HG03575 (cell line): ENCODE measurements at regions not wholly inside any gene's neighbourhood (a gene's known extent, or its start where the extent isn't known, plus 50 kb on each side); places are given as distances from the start of the nearest gene placed in this dataset.

ENCODE experiments used
- ATAC-seq: cut with Tn5 transposase; IDR thresholded peaks from one replicate; pipeline ENCODE4 v1.9.1; 2021; ENCODE audit not compliant: unreplicated experiment, insufficient number of reproducible peaks, low FRiP score; ENCODE audit errors: extremely low read depth

- ATAC-seq: no peak
Observed at GRCh38 chr5:163619273-163619934, 114.0 kb downstream of the MAT2B start.

GRCh38 chr5:163619951-163620350 lies 114.5 kb downstream of the MAT2B start:
- ATAC-seq: no peak

DNA sequence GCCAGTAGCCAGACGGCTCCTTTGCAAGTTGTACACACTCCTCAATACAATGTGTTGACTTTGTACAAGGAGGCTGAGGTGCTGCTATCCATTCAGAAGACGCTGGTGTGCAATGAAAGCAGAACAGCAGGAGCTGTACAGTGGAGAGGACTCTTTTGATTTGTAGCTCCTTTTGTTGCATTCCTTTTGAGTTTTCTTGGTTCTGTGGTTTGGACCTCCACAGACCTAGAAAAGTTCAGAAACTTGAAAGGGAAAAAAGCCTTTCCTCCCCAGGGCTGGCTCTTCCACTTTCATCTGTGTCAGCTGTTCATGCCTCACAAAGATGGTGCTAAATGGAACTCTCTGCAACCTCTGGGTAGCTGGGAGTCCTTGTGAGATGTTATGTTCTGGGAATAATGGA lies 117.4 kb downstream of the MAT2B start:
- ATAC-seq: no peak

GRCh38 chr5:163623524-163623923 lies 118.1 kb downstream of the MAT2B start:
- no peak for ATAC-seq

GRCh38 chr5:163623986-163624385 lies 118.6 kb downstream of the MAT2B start:
- ATAC-seq: no peak

- ATAC-seq: no peak
Observed at GRCh38 chr5:163624431-163624830, 119.0 kb downstream of the MAT2B start.

DNA sequence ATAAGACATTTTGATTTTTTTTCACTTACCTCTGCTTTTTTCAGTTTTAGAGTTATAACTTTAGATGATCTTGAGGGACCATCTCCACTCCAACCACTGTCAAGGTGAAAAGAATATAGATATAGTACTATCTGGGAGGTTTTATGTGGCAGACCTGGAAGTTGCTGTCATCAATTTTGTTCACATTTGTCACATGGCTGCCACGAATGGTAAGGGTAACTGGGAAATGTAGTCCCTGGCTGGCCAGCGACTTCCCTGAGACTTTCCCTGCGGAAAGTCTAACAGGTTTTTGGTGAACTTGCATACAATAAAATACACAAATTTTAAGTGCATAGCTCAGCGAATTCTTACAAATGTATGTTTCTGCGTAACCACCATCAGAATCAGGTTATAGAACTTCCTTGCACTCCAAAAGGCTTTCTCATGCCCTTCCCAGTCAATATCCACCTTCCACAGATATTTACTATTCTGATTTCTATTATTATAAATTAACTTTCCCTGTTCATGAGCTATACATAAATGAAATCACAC lies 121.5 kb downstream of the MAT2B start:
- no peak for ATAC-seq

DNA sequence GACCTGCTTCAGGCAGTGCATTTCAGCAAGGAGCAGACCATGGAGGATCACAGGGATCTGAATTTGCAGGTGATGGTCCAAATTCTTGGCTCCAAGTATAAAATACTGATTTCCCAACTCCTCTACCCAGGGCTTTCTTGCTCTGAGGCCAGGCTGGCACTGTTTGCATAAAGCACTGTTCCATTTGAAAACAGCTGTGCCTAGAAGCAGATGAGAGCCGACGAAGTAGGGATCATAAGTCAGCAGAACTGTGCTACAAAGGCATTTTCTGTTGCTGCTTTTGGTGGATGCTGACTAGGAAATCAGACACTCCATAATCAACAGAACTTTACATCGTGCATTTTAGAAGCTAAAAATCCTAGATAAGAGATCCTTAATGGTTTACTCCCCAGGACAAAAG lies 126.4 kb downstream of the MAT2B start:
- no peak for ATAC-seq

DNA sequence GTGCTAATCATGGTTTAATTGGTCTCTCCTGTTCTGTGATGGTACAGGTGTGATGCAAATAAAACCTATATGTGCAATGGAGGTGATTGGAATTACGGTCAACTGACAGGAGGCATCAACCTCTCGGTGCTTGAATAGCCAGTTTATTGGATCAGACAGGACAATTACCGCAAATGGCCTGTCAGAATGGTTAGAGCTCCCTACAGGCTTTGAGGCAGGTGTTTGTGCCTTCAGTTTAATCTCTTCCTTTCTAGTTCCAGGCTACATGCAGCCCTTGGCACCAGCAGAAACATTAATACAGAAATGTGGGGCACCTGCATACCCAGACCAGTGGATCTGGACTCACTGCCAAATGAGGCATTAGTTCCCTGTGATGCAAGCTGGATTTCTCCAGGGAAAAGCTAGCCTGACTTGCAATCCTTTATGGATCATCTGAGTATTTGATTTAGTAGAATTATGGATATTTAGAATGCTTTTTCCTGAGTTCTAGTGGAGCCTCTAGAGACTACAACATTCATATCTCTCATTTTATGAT lies 128.6 kb downstream of the MAT2B start:
- no peak for ATAC-seq

GRCh38 chr5:163635631-163636030 lies 130.2 kb downstream of the MAT2B start:
- ATAC-seq: no peak

GRCh38 chr5:163642904-163643303 lies 137.5 kb downstream of the MAT2B start:
- ATAC-seq: no peak

DNA sequence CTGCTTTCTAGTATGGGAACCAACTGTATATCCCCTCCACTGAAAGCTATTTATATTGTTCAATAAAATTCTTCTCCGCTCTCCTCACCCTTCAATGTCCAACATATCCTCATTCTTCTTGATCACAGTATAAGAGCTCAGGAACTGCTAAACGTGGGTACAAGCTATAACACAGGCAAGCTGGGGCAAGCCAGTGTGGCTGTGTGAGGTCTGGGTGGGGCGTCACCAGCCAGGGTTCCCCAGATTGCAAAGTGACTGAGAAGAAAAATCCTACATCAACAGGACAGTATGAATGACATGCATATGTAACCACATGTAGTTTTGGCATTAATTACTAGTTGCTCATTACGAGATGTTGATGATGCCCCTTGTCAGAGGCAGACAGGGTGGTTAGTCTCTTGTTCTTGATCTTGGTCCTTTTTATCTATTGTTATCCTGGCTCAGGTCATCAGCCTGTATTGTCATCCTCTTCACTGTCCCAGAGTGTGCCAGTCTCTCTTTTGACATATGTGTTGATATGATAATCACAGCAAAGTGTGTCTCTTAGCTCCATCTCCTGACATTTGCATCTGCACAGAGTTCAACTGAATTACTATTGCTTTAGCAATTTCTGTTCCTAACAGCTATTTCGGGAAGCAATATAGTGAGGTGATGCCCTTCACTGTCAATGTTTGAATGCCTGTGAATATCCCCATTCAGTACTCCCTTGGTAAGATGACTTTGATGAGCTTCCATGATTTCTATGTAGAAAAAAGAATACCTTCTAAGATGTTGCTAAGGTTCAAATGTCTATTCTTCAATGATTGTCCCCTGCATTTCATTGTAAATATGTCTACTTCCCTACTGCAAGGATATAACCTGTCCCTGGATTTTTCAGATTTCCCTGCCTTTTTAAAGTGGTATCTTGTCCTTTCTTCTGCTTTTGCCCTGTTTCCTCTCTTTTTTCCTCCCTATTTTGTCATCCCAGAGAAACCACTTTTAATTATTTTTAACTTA lies 140.3 kb downstream of the MAT2B start:
- ATAC-seq: no peak

GRCh38 chr5:163649514-163649913 lies 144.1 kb downstream of the MAT2B start:
- no peak for ATAC-seq

GRCh38 chr5:163653526-163653925 lies 148.1 kb downstream of the MAT2B start:
- no peak for ATAC-seq

DNA sequence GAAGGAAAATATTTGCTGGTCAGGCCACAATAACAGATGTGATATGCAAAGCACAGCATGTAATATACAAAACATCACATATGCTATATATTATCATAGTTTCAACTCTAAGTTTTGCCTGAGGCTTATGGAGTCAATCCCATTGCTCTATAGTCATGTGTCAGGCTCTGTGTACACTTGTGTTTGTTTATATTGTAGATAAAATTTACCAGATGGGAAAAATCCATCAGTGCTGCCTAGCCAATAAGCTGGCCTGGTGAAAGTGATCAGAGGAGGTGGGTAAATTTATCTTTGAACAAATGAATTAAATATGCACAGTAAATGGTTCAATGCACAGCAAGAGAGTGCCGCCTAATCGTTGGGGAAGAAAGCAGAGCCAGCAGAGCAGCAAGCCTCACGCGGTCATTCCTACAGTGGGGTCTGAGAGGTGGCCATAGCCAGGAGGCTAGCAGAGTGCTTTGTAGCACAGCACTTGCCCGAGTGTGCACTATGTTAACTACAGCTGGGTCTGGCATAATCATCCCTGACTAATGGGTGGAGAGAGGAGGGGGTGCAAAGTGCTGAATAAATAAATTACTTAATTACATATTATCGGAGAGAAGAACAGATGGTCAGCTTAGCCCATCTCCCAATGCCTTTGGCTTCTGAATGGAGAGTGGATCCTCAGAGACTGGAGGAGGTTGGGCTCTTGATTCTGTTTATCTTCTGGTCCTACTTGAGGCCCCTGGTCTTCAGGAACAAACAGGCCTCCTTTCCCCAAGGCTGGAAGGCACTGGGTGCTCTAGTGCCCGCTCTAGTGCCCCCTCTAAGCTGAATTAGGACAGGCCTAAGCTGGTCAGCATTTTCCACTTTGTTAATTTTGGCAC lies 153.5 kb downstream of the MAT2B start:
- ATAC-seq: no peak

DNA sequence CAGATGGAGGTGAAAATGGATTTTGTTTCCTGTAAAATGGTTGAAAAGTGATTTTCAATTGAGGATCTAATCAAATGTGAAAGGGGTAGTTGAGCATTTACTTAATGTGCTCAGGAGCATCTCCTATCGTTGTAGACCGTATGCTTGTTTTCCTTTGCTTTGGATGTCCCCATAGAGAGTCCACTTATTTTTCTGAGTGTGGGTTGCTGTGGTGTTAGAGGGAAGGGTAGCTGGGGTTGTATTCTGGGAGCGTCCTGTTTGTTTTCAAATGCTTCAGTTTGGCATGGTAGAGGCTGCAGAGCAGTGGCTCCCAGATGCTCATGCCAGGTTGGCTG lies 154.1 kb downstream of the MAT2B start:
- no peak for ATAC-seq

DNA sequence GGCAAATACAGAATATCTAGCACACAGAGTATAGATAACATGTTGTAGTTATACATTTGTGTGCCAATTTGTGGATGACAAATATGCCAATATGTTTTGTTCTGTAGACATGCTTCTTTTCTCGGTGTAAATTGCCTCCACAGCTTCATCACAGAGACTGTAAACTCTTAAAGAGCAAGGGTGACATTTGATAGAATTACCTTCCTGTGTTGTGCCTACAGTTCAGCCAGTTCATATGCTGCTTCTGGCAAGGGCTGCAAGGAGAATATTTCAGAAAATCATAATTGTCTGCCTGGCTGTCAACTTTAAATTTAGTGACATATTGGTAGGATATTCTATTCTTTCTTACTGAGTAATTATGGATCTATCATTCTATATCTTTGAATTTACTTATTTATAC lies 155.1 kb downstream of the MAT2B start:
- no peak for ATAC-seq

DNA sequence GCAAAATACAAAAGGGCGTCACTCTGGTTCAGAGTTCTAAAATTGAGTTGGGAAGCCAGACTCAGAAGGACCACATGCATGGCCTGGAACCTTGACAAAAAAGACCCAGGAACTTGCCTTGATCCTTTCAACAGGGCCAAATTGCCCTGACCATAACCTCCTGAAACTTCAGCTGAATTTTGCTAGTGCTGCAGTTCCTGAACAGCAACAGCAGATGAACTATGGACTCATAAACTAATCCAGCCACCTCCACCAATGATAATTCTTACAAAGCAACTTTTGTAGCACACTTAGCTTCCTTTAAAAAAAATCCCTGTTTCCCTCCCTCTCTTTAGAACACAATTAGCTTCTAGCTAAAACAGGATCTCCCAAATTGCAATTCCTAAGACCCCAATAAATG lies 155.9 kb downstream of the MAT2B start:
- ATAC-seq: no peak

DNA sequence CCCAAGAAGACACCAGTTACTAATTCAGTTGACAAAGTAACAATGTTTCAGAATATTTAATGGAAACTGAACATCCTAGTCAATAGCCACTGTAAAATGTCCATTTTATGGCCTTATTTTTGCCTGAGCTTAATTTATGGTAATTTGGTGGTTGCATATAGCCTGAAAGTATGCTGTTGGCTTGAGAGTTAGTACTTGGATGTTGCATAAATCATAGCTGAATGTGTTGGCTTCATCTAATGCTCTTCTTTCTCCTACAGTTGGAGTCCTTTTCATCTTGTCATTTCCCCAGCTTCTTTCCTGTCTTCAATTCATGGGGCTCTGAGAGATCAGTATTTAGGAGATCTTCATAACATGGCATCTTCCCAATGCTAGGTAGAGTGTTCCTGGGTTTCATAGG lies 164.6 kb downstream of the MAT2B start:
- no peak for ATAC-seq
